Fibroblast of lung (primary cell): ENCODE measurements at regions not wholly inside any gene's neighbourhood (a gene's known extent, or its start where the extent isn't known, plus 50 kb on each side); places are given as distances from the start of the nearest gene placed in this dataset.
A peak's percentile ranks its signal among the peaks of the same experiment; 100 is the strongest.

Experiments used
- DNase-seq, 2 donors: peaks; one replicate each; pipeline versions ENCODE4 v3.0.0 to v3.0.0-alpha.2; 2010; ENCODE audit warnings: low read depth in 2 of 2
- H2AFZ ChIP-seq: 2 replicates; pipeline ENCODE4 v1.5.1; 2012; ENCODE audit warnings: low read length, control low read depth, inconsistent platforms
- H3K27ac ChIP-seq: 2 replicates; pipeline ENCODE4 v1.5.1; 2011; ENCODE audit warnings: low read length, control low read depth; ENCODE audit not compliant: insufficient read depth
- H3K27me3 ChIP-seq: 2 replicates; pipeline ENCODE4 v1.5.1; 2011; ENCODE audit warnings: mild to moderate bottlenecking, low read length; ENCODE audit not compliant: control insufficient read depth, insufficient read depth
- H3K36me3 ChIP-seq: 2 replicates; pipeline ENCODE4 v1.5.1; 2011; ENCODE audit warnings: low read length; ENCODE audit not compliant: control insufficient read depth, insufficient read depth
- H3K4me1 ChIP-seq: 2 replicates; pipeline ENCODE4 v1.5.1; 2011; ENCODE audit warnings: low read length; ENCODE audit not compliant: control insufficient read depth, insufficient read depth; ENCODE audit errors: extremely low read depth
- H3K4me2 ChIP-seq: 2 replicates; pipeline ENCODE4 v1.5.1; 2011; ENCODE audit warnings: low read length, control low read depth; ENCODE audit not compliant: insufficient read depth; ENCODE audit errors: extremely low read depth
- H3K4me3 ChIP-seq, 4 experiments: fragments of 200-600 bp in 1 of 4; sonication (generic) in 1 of 4; replicated peaks in 1 of 4; 2 replicates each; pipeline ENCODE4 v1.5.1; 2011 to 2016; ENCODE audit warnings: low read length in 4 of 4, low read depth in 3 of 4, mild to moderate bottlenecking in 3 of 4, control low read depth in 2 of 4, inconsistent platforms in 1 of 4, mixed read lengths in 1 of 4; ENCODE audit not compliant: insufficient read depth in 1 of 4; ENCODE audit errors: control extremely low read depth in 1 of 4
- H3K79me2 ChIP-seq: 2 replicates; pipeline ENCODE4 v1.5.1; 2012; ENCODE audit warnings: mild to moderate bottlenecking, low read length, inconsistent platforms; ENCODE audit not compliant: control insufficient read depth, insufficient read depth
- H3K9ac ChIP-seq: 2 replicates; pipeline ENCODE4 v1.5.1; 2011; ENCODE audit warnings: mild to moderate bottlenecking, low read length, control low read depth; ENCODE audit not compliant: insufficient read depth
- H3K9me3 ChIP-seq: 2 replicates; pipeline ENCODE4 v1.5.1; 2012; ENCODE audit warnings: low read depth, low read length; ENCODE audit not compliant: control insufficient read depth, insufficient read depth
- H4K20me1 ChIP-seq: 2 replicates; pipeline ENCODE4 v1.5.1; 2011; ENCODE audit warnings: low read length; ENCODE audit not compliant: control insufficient read depth, insufficient read depth; ENCODE audit errors: extremely low read depth
- CTCF ChIP-seq, 2 donors: IDR thresholded peaks in 1 of 2; conservative IDR thresholded peaks in 1 of 2; 1 replicate in 1 of 2; 2 replicates in 1 of 2; pipeline ENCODE4 v1.5.1; 2011 to 2012; ENCODE audit warnings: low read length in 2 of 2, control low read depth in 1 of 2, inconsistent platforms in 1 of 2, low read depth in 1 of 2, mild to moderate bottlenecking in 1 of 2
- EZH2 ChIP-seq: IDR thresholded peaks from 2 replicates; pipeline ENCODE4 v1.5.1; 2012; ENCODE audit warnings: low read length, control low read depth, mild to moderate bottlenecking; ENCODE audit errors: missing control alignments

DNA sequence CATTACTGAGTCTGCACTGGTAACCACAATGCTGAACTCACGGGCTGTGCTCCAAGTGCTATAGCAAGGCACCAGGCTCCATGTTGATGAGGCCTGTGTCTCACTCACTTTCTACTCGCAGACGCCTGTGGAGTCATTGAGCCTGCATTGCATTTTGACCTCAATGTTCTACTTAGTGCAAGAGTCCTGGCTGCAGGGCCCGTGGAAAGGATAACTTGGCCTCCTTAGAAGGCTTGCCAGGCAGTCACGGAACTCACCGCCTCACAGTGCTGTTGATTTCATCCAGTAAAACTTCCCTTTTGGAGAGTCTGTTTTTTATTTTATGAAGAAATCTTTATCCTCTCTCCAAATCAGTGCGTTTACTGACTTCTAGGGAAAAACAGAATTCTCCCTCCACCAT is 290.4 kb downstream of the RNF144A start:
- Histone ChIP-seq H3K27me3 (no peaks in the 10 kb centered on the region), H3K36me3 (no peaks in the 10 kb centered on the region), H3K9ac (no peak overlapping the region), H3K27ac (no peak overlapping the region), H4K20me1 (no peaks in the 10 kb centered on the region), H3K4me3 (no peak overlapping the region), H3K79me2 (no peaks in the 10 kb centered on the region), H3K4me2 (no peak overlapping the region), H2AFZ (no peak overlapping the region), H3K9me3 (no peaks in the 10 kb centered on the region), H3K4me1 (no peaks in the 10 kb centered on the region)
- TF ChIP-seq EZH2, result no peak
- no peak for TF ChIP-seq CTCF (conservative IDR thresholded peaks at IDR 0.05 in 1 of 2, IDR thresholded peaks at IDR 0.05 in 1 of 2; ENCODE audit: low read depth in 1 of 2, low read length in 2 of 2)
- no peak for DNase-seq

DNA sequence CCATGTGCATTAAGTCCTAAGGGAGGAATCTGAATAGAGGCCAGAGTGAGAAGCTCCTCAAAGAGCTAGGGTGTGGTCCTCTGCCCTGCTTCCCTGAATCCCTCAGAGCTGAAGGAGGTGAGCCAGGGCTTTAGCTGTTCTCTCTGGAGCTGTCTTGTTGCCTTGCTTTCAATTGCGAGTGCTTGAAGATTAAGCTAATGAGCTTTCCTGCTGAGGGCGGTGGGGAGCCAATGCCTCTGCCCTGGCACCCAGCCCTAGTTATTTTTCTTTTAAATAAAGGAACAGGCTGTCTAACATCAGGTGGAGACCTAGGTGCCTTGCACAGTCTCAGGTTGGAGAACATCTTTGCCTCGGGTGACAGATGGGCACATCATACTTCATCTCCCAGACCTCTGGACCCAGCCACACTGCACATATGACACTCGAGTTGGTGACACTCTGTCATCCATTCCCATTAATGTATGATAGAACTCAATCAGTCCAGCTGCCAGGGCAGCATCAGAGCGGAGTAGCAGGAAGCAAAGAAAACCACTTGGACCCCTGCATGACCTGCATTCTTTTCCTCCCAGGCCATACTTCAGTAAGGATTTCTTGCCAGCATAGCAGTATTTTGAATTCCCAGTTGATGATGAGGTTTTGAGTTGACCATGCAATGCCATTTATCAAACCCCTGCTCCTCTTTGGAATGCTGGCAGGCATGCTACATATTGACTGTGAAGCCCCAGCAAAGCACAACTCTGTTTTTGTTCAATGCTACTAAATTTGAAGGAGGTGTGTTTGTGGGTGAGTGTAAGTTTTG is 292.7 kb downstream of the RNF144A start:
- Histone ChIP-seq H3K4me1 (no peaks in the 10 kb centered on the region), H4K20me1 (no peaks in the 10 kb centered on the region), H2AFZ (no peak overlapping the region), H3K4me2 (no peak overlapping the region), H3K9me3 (no peaks in the 10 kb centered on the region), H3K79me2 (no peaks in the 10 kb centered on the region), H3K9ac (no peak overlapping the region), H3K27ac (no peak overlapping the region), H3K4me3 (no peak overlapping the region), H3K36me3 (no peaks in the 10 kb centered on the region), H3K27me3 (no peaks in the 10 kb centered on the region)
- DNase-seq, result peak; percentile 13 to 91
- no peak for TF ChIP-seq CTCF (conservative IDR thresholded peaks at IDR 0.05 in 1 of 2, IDR thresholded peaks at IDR 0.05 in 1 of 2; ENCODE audit: low read depth in 1 of 2, low read length in 2 of 2)
- TF ChIP-seq EZH2, result no peak

DNA sequence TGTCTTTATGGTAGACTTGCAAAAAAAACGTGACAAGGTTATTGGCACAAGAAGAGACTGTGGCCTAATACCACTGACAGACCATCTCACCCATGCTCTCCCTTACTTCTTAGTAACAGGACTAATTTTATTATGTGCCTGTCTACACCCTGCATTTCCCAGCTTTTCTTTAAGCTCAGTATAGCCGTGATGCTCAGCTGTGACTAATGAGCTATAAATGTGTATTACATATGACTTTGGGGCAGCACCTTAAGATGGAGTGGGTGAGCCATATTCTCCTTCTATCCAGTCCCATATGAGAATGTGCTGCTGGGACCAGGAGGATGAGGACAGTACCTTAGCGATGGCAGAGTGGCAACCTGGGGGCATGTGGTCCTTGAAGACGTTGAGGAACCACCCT is 293.5 kb downstream of the RNF144A start:
- H4K20me1 ChIP-seq, result no peaks in the 10 kb centered on the region
- H3K9ac ChIP-seq, result no peak overlapping the region
- H3K79me2 ChIP-seq, result no peaks in the 10 kb centered on the region
- H3K4me1 ChIP-seq, result no peaks in the 10 kb centered on the region
- no peak overlapping the region for H3K4me3 ChIP-seq
- H2AFZ ChIP-seq, result no peak overlapping the region
- peak in 1 of 2 donors; percentile 51 for DNase-seq
- no peaks in the 10 kb centered on the region for H3K27me3 ChIP-seq
- TF ChIP-seq EZH2 (no peak), CTCF (conservative IDR thresholded peaks at IDR 0.05 in 1 of 2, IDR thresholded peaks at IDR 0.05 in 1 of 2; ENCODE audit: low read depth in 1 of 2, low read length in 2 of 2) (no peak)
- no peaks in the 10 kb centered on the region for H3K9me3 ChIP-seq
- H3K27ac ChIP-seq, result no peak overlapping the region
- no peaks in the 10 kb centered on the region for H3K36me3 ChIP-seq
- H3K4me2 ChIP-seq, result no peak overlapping the region
